GM06990 (cell line): ENCODE measurements at regions not wholly inside any gene's neighbourhood (a gene's known extent, or its start where the extent isn't known, plus 50 kb on each side); places are given as distances from the start of the nearest gene placed in this dataset.

Experiments
- DNase-seq: peaks from one replicate; pipeline ENCODE4 v3.0.0-alpha.2; 2011; ENCODE audit not compliant: insufficient read length; ENCODE audit errors: extremely low read depth
- H3K27me3 ChIP-seq: replicated peaks from 2 replicates; pipeline ENCODE4 v1.6.0; 2011; ENCODE audit warnings: low read length; ENCODE audit not compliant: control insufficient read depth, insufficient read depth
- H3K36me3 ChIP-seq: 2 replicates; pipeline ENCODE4 v1.5.1; 2011; ENCODE audit warnings: low read length; ENCODE audit not compliant: control insufficient read depth, insufficient read depth
- H3K4me3 ChIP-seq: replicated peaks from 2 replicates; pipeline ENCODE4 v1.5.1; 2011; ENCODE audit warnings: low read depth, mild to moderate bottlenecking, control low read depth, low read length
- TF ChIP-seq, protein P1 (sequence below): IDR thresholded peaks from 2 replicates; pipeline ENCODE4 v1.5.1; 2011; ENCODE audit warnings: low read length, control low read depth, mild to moderate bottlenecking, inconsistent platforms; ENCODE audit not compliant: insufficient read depth, poor library complexity, severe bottlenecking

GRCh38 chr13:90388887-90389452, 958.5 kb upstream of the MIR17HG start:
- TF ChIP-seq, protein P1, sequence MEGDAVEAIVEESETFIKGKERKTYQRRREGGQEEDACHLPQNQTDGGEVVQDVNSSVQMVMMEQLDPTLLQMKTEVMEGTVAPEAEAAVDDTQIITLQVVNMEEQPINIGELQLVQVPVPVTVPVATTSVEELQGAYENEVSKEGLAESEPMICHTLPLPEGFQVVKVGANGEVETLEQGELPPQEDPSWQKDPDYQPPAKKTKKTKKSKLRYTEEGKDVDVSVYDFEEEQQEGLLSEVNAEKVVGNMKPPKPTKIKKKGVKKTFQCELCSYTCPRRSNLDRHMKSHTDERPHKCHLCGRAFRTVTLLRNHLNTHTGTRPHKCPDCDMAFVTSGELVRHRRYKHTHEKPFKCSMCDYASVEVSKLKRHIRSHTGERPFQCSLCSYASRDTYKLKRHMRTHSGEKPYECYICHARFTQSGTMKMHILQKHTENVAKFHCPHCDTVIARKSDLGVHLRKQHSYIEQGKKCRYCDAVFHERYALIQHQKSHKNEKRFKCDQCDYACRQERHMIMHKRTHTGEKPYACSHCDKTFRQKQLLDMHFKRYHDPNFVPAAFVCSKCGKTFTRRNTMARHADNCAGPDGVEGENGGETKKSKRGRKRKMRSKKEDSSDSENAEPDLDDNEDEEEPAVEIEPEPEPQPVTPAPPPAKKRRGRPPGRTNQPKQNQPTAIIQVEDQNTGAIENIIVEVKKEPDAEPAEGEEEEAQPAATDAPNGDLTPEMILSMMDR, result no peak
- Histone ChIP-seq H3K27me3 (no peaks in the 10 kb centered on the region), H3K36me3 (no peaks in the 10 kb centered on the region), H3K4me3 (no peak overlapping the region)
- DNase-seq, result no peak

DNA sequence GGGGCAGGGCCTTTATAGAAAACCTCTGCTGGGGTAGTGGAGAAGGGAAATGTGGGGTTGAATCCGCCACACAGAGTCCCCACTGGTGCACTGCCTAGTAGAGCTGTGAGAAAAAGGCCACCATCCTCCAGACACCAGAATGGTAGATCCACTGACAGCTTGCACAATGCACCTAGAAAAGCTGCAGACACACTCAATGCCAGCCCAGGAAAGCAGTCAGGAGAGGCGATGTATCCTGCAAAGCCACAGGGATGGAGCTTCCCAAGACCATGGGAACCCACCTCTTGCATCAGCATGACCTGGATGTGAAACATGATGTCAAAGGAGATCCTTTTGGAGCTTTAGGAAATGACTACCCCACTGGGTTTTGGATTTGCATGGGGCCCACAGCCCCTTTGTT, 958.0 kb upstream of the MIR17HG start:
- no peak for DNase-seq
- H3K4me3 ChIP-seq, result no peak overlapping the region
- H3K27me3 ChIP-seq, result no peaks in the 10 kb centered on the region
- no peaks in the 10 kb centered on the region for H3K36me3 ChIP-seq
- TF ChIP-seq, protein P1, result no peak

- H3K36me3 ChIP-seq, result no peaks in the 10 kb centered on the region
- H3K27me3 ChIP-seq, result no peaks in the 10 kb centered on the region
- DNase-seq, result no peak
- no peak overlapping the region for H3K4me3 ChIP-seq
- TF ChIP-seq, protein P1, result no peak
Observed at GRCh38 chr13:90393408-90393807, 954.1 kb upstream of the MIR17HG start.

- TF ChIP-seq, protein P1, result no peak
- H3K4me3 ChIP-seq, result no peak overlapping the region
- DNase-seq, result no peak
- no peaks in the 10 kb centered on the region for H3K27me3 ChIP-seq
- no peaks in the 10 kb centered on the region for H3K36me3 ChIP-seq
Observed at GRCh38 chr13:90395348-90395747, 952.1 kb upstream of the MIR17HG start.

DNA sequence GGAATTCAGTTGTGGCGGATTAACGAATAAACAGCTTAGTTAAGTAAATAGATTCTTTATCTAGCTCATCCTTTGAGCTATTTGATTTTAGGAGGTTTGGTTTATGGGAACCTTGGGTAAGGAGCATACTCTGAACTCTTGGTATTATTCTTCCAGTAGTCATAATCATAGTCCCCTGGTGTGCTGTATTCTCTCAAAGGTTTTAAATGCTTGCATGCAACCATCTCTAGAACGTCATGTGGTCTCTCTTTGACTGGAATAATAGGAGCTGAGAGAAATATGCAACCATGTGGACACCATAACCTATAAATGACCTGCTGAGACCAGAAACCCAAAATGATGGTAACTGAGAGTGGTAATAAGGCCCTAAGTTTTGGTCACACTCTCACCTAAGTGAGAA, 951.6 kb upstream of the MIR17HG start:
- H3K27me3 ChIP-seq, result no peaks in the 10 kb centered on the region

More for the DNA sequence above, 951.6 kb upstream of the MIR17HG start:
- TF ChIP-seq, protein P1, result no peak
- Histone ChIP-seq H3K36me3 (no peaks in the 10 kb centered on the region), H3K4me3 (no peak overlapping the region)
- DNase-seq, result no peak
